ENCODE measurements at regions not wholly inside any gene's neighbourhood (a gene's known extent, or its start where the extent isn't known, plus 50 kb on each side); places are given as distances from the start of the nearest gene placed in this dataset.

GRCh38 chr10:44008917-44009709 is 360.4 kb upstream of the ZNF32 start:
- no peak for TF ChIP-seq CTCF (conservative IDR thresholded peaks at IDR 0.05)
- TF ChIP-seq EZH2 (IDR thresholded peaks at IDR 0.05; ENCODE audit: low read depth), result no peak

Data from PC-9 (cell line).